SK-N-MC (cell line): ENCODE measurements at regions not wholly inside any gene's neighbourhood (a gene's known extent, or its start where the extent isn't known, plus 50 kb on each side); places are given as distances from the start of the nearest gene placed in this dataset.

Source experiments
- EZH2 ChIP-seq: fragments of 200-600 bp; sonication (generic); IDR thresholded peaks from one replicate; pipeline ENCODE4 v1.6.1; 2017; ENCODE audit warnings: antibody characterized with exemption
- FOXP2 ChIP-seq: optimal IDR thresholded peaks from 2 replicates; pipeline ENCODE3; 2011; ENCODE audit warnings: mild to moderate bottlenecking, moderate library complexity; ENCODE audit not compliant: insufficient read depth; ENCODE audit errors: extremely low read length, control extremely low read depth

DNA sequence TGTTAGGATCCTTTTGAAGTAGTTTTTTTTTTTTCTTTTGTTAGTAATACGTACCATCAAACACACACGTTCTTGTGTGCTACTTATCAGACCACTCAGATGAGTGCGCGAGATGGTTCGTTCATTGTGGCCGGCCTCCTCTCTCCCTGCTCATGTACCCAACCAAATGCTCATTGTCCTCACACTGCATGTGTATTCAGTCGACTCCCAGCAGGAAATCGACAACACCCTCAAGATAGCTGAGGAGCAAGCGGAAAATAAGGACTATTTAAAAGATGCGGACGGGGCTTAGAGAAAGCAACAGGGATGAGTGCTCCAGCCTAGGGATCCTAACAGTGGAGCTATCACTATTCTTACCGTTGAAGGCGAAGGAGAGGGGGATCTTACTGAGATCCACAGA, 72.9 kb upstream of the GUCY1A1 start:
- TF ChIP-seq FOXP2 (no peak), EZH2 (no peak)
